ENCODE measurements at regions not wholly inside any gene's neighbourhood (a gene's known extent, or its start where the extent isn't known, plus 50 kb on each side); places are given as distances from the start of the nearest gene placed in this dataset.

- TF ChIP-seq ZNF407 (IDR thresholded peaks at IDR 0.05; ENCODE audit: low read depth) = no peak
- TF ChIP-seq THRAP3 (IDR thresholded peaks at IDR 0.05; ENCODE audit: borderline replicate concordance) = no peak
- TF ChIP-seq RBM14 (IDR thresholded peaks at IDR 0.05; ENCODE audit: borderline replicate concordance, insufficient read depth, low read depth, low read length) = no peak
Measured at GRCh38 chr2:136219341-136219740, 101.4 kb upstream of the CXCR4 start (continued).
